ENCODE measurements at regions not wholly inside any gene's neighbourhood (a gene's known extent, or its start where the extent isn't known, plus 50 kb on each side); places are given as distances from the start of the nearest gene placed in this dataset.

DNA sequence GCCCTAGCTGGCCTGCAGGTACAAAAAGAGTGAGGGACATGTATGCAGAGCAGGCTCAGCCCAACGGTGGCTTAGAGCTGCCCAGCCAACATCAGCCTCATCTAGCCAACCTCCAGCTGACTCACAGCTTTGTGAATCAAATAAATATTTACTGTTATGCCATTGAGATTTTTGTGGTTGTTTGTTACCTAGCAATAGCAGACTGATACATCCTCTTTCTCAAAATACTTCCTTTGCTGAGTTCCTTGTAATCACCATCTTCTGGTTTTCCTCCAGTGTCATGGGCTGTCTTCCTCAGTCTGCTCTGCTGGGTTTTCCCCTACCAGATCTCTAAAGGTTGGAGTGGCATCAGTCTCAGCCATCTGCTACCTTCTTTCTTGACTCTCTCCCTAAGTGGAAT, 126.6 kb upstream of the SLC1A4 start:
- TF ChIP-seq, protein P1, sequence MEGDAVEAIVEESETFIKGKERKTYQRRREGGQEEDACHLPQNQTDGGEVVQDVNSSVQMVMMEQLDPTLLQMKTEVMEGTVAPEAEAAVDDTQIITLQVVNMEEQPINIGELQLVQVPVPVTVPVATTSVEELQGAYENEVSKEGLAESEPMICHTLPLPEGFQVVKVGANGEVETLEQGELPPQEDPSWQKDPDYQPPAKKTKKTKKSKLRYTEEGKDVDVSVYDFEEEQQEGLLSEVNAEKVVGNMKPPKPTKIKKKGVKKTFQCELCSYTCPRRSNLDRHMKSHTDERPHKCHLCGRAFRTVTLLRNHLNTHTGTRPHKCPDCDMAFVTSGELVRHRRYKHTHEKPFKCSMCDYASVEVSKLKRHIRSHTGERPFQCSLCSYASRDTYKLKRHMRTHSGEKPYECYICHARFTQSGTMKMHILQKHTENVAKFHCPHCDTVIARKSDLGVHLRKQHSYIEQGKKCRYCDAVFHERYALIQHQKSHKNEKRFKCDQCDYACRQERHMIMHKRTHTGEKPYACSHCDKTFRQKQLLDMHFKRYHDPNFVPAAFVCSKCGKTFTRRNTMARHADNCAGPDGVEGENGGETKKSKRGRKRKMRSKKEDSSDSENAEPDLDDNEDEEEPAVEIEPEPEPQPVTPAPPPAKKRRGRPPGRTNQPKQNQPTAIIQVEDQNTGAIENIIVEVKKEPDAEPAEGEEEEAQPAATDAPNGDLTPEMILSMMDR (IDR thresholded peaks at IDR 0.05; ENCODE audit: low read depth, low read length), result no peak
- TF ChIP-seq EZH2phosphoT487 (IDR thresholded peaks at IDR 0.05; ENCODE audit: low read depth), result no peak
